SK-N-SH (cell line): ENCODE measurements at regions not wholly inside any gene's neighbourhood (a gene's known extent, or its start where the extent isn't known, plus 50 kb on each side); places are given as distances from the start of the nearest gene placed in this dataset.

Experiments
- CHD2 ChIP-seq: fragments of 150-350 bp; IDR thresholded peaks from 2 replicates; pipeline ENCODE4 v1.6.1; 2018; ENCODE audit warnings: low read length; ENCODE audit not compliant: partially characterized antibody
- EP300 ChIP-seq, 2 experiments: IDR thresholded peaks; 2 replicates each; pipeline versions ENCODE4 v1.4.0 to v1.6.1; 2012; ENCODE audit warnings: borderline replicate concordance in 1 of 2, low read depth in 1 of 2, low read length in 1 of 2
- FOXM1 ChIP-seq: IDR thresholded peaks from 2 replicates; pipeline ENCODE4 v1.4.0; 2012; ENCODE audit warnings: low read depth, mild to moderate bottlenecking
- NRF1 ChIP-seq: IDR thresholded peaks from 2 replicates; pipeline ENCODE4 v1.6.1; 2012; ENCODE audit warnings: low read depth, mild to moderate bottlenecking, low read length
- POLR2AphosphoS5 ChIP-seq: IDR thresholded peaks from 2 replicates; pipeline ENCODE4 v1.6.1; 2012; ENCODE audit warnings: low read depth, low read length
- RAD21 ChIP-seq: IDR thresholded peaks from 2 replicates; pipeline ENCODE4 v1.6.1; 2012; ENCODE audit warnings: mild to moderate bottlenecking, low read length
- RCOR1 ChIP-seq: fragments of 150-350 bp; IDR thresholded peaks from 2 replicates; pipeline ENCODE4 v1.6.1; 2017; ENCODE audit warnings: antibody characterized with exemption, low read length
- RXRA ChIP-seq: IDR thresholded peaks from 2 replicates; pipeline ENCODE4 v1.4.0; 2012; ENCODE audit warnings: low read depth, mild to moderate bottlenecking, borderline replicate concordance
- TAF1 ChIP-seq: IDR thresholded peaks from 2 replicates; pipeline ENCODE4 v1.6.1; 2012; ENCODE audit warnings: low read depth, mild to moderate bottlenecking, low read length, moderate library complexity, borderline replicate concordance
- YY1 ChIP-seq: IDR thresholded peaks from 2 replicates; pipeline ENCODE4 v1.4.0; 2012; ENCODE audit warnings: low read depth, mild to moderate bottlenecking
- TF ChIP-seq, protein P1 (sequence below): IDR thresholded peaks from 2 replicates; pipeline ENCODE4 v1.6.1; 2012; ENCODE audit warnings: mild to moderate bottlenecking, low read depth, low read length, moderate library complexity
- TF ChIP-seq, protein P2 (sequence below): fragments of 200-600 bp; sonication (generic); IDR thresholded peaks from 2 replicates; pipeline ENCODE4 v1.6.1; 2017; ENCODE audit warnings: antibody characterized with exemption, mild to moderate bottlenecking, moderate library complexity
- TF ChIP-seq, protein P3 (sequence below): IDR thresholded peaks from 2 replicates; pipeline ENCODE4; 2012

DNA sequence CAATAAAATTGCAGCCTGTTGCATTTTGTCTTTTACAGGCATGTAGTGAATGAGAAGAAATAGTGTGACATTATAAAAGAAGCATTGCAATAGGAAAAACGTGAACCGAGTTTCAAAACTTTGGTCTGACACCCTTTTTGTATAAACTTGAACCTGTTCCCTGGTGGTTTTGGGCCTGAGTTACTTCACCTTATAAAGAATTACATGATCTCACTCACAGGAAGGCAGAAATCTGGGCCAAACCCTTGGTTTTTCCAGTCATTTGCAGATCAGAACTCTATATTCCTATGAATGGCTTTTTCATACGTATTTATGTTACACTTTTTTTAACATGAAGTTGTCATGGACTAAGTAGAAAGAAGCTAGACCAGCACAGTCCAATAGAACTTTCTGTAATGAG is 138.5 kb upstream of the FLRT2 start:
- no peak for TF ChIP-seq POLR2AphosphoS5
- no peak for TF ChIP-seq EP300 (IDR thresholded peaks at IDR 0.05; ENCODE audit: borderline replicate concordance in 1 of 2, low read depth in 1 of 2, low read length in 1 of 2)
- no peak for TF ChIP-seq FOXM1
- TF ChIP-seq, protein P1, sequence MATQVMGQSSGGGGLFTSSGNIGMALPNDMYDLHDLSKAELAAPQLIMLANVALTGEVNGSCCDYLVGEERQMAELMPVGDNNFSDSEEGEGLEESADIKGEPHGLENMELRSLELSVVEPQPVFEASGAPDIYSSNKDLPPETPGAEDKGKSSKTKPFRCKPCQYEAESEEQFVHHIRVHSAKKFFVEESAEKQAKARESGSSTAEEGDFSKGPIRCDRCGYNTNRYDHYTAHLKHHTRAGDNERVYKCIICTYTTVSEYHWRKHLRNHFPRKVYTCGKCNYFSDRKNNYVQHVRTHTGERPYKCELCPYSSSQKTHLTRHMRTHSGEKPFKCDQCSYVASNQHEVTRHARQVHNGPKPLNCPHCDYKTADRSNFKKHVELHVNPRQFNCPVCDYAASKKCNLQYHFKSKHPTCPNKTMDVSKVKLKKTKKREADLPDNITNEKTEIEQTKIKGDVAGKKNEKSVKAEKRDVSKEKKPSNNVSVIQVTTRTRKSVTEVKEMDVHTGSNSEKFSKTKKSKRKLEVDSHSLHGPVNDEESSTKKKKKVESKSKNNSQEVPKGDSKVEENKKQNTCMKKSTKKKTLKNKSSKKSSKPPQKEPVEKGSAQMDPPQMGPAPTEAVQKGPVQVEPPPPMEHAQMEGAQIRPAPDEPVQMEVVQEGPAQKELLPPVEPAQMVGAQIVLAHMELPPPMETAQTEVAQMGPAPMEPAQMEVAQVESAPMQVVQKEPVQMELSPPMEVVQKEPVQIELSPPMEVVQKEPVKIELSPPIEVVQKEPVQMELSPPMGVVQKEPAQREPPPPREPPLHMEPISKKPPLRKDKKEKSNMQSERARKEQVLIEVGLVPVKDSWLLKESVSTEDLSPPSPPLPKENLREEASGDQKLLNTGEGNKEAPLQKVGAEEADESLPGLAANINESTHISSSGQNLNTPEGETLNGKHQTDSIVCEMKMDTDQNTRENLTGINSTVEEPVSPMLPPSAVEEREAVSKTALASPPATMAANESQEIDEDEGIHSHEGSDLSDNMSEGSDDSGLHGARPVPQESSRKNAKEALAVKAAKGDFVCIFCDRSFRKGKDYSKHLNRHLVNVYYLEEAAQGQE, result no peak
- no peak for TF ChIP-seq CHD2
- TF ChIP-seq, protein P2, sequence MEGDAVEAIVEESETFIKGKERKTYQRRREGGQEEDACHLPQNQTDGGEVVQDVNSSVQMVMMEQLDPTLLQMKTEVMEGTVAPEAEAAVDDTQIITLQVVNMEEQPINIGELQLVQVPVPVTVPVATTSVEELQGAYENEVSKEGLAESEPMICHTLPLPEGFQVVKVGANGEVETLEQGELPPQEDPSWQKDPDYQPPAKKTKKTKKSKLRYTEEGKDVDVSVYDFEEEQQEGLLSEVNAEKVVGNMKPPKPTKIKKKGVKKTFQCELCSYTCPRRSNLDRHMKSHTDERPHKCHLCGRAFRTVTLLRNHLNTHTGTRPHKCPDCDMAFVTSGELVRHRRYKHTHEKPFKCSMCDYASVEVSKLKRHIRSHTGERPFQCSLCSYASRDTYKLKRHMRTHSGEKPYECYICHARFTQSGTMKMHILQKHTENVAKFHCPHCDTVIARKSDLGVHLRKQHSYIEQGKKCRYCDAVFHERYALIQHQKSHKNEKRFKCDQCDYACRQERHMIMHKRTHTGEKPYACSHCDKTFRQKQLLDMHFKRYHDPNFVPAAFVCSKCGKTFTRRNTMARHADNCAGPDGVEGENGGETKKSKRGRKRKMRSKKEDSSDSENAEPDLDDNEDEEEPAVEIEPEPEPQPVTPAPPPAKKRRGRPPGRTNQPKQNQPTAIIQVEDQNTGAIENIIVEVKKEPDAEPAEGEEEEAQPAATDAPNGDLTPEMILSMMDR, result no peak
- TF ChIP-seq RXRA, result no peak
- TF ChIP-seq, protein P3, sequence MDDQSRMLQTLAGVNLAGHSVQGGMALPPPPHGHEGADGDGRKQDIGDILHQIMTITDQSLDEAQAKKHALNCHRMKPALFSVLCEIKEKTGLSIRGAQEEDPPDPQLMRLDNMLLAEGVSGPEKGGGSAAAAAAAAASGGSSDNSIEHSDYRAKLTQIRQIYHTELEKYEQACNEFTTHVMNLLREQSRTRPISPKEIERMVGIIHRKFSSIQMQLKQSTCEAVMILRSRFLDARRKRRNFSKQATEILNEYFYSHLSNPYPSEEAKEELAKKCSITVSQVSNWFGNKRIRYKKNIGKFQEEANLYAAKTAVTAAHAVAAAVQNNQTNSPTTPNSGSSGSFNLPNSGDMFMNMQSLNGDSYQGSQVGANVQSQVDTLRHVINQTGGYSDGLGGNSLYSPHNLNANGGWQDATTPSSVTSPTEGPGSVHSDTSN, result no peak
- no peak for TF ChIP-seq RCOR1
- no peak for TF ChIP-seq TAF1
- TF ChIP-seq YY1, result no peak
- TF ChIP-seq RAD21, result no peak
- no peak for TF ChIP-seq NRF1
